NCI-H748 treated with DMSO at 0.1 percent for 48 hours (cell line): ENCODE measurements at regions not wholly inside any gene's neighbourhood (a gene's known extent, or its start where the extent isn't known, plus 50 kb on each side); places are given as distances from the start of the nearest gene placed in this dataset.
"Not testable (repeated sequence)": the region's sequence is repeated elsewhere in the genome, so short reads cannot be mapped to it uniquely, and the experiment has no call there.

Experiments used
- DNase-seq: peaks from one replicate; lab custom pipeline; 2025; lab: John Stamatoyannopoulos, UW

- no peak for DNase-seq
Observed at GRCh38 chr7:46135557-46135956, 214.5 kb upstream of the IGFBP3 start.

GRCh38 chr7:46134795-46135194, 213.7 kb upstream of the IGFBP3 start:
- no peak for DNase-seq

- no peak for DNase-seq
Observed at GRCh38 chr7:46134385-46134784, 213.3 kb upstream of the IGFBP3 start.

GRCh38 chr7:46133751-46134150, 212.7 kb upstream of the IGFBP3 start:
- no peak for DNase-seq

GRCh38 chr7:46133072-46133471, 212.0 kb upstream of the IGFBP3 start:
- DNase-seq, result no peak

GRCh38 chr7:46131916-46132795, 211.1 kb upstream of the IGFBP3 start:
- DNase-seq, result no peak

GRCh38 chr7:46129831-46130230, 208.8 kb upstream of the IGFBP3 start:
- DNase-seq, result no peak

- no peak for DNase-seq
Observed at GRCh38 chr7:46127814-46128213, 206.7 kb upstream of the IGFBP3 start.

- no peak for DNase-seq
Observed at GRCh38 chr7:46126675-46127300, 205.7 kb upstream of the IGFBP3 start.

GRCh38 chr7:46123756-46124343, 202.8 kb upstream of the IGFBP3 start:
- no peak for DNase-seq

- DNase-seq, result no peak
Observed at GRCh38 chr7:46115410-46115809, 194.3 kb upstream of the IGFBP3 start.

GRCh38 chr7:46109437-46109836, 188.4 kb upstream of the IGFBP3 start:
- no peak for DNase-seq

- no peak for DNase-seq
Observed at GRCh38 chr7:46108272-46108671, 187.2 kb upstream of the IGFBP3 start.

GRCh38 chr7:46107610-46108217, 186.6 kb upstream of the IGFBP3 start:
- no peak for DNase-seq

- no peak for DNase-seq
Observed at GRCh38 chr7:46100521-46100920, 179.4 kb upstream of the IGFBP3 start.

- no peak for DNase-seq
Observed at GRCh38 chr7:46099076-46099475, 178.0 kb upstream of the IGFBP3 start.

GRCh38 chr7:46091071-46091470, 170.0 kb upstream of the IGFBP3 start:
- DNase-seq, result no peak

- DNase-seq, result no peak
Observed at GRCh38 chr7:46089281-46089680, 168.2 kb upstream of the IGFBP3 start.

- DNase-seq, result not testable (repeated sequence)
Observed at GRCh38 chr7:46088486-46088885, 167.4 kb upstream of the IGFBP3 start.

- DNase-seq, result no peak
Observed at GRCh38 chr7:46080595-46081159, 159.6 kb upstream of the IGFBP3 start.

- no peak for DNase-seq
Observed at GRCh38 chr7:46079421-46079820, 158.3 kb upstream of the IGFBP3 start.

- no peak for DNase-seq
Observed at GRCh38 chr7:46076527-46076926, 155.5 kb upstream of the IGFBP3 start.
